Loucy (cell line): ENCODE measurements at regions not wholly inside any gene's neighbourhood (a gene's known extent, or its start where the extent isn't known, plus 50 kb on each side); places are given as distances from the start of the nearest gene placed in this dataset.
"Not testable (repeated sequence)": the region's sequence is repeated elsewhere in the genome, so short reads cannot be mapped to it uniquely, and the experiment has no call there.

Source experiments
- H2AFZ ChIP-seq: fragments of 200-600 bp; sonication (generic); 2 replicates; pipeline ENCODE4 v1.6.0; 2016; ENCODE audit warnings: antibody characterized with exemption, mild to moderate bottlenecking, low read length, moderate library complexity
- H3F3A ChIP-seq: fragments of 200-600 bp; 2 replicates; pipeline ENCODE4 v1.6.0; 2016; ENCODE audit warnings: antibody characterized with exemption, low read depth, mild to moderate bottlenecking
- H3K27me3 ChIP-seq: fragments of 200-600 bp; sonication (generic); 2 replicates; pipeline ENCODE4 v1.6.1; 2014; ENCODE audit warnings: low read length, mild to moderate bottlenecking; ENCODE audit not compliant: insufficient read depth, poor library complexity, severe bottlenecking
- H3K36me3 ChIP-seq: fragments of 200-600 bp; sonication (generic); 2 replicates; pipeline ENCODE4 v1.6.1; 2016; ENCODE audit warnings: low read length; ENCODE audit not compliant: insufficient read depth
- H3K4me1 ChIP-seq: fragments of 200-600 bp; sonication (generic); 2 replicates; pipeline ENCODE4 v1.5.1; 2014; ENCODE audit warnings: low read length, mild to moderate bottlenecking; ENCODE audit not compliant: insufficient read depth, poor library complexity, severe bottlenecking
- H3K4me2 ChIP-seq: fragments of 200-600 bp; sonication (generic); 2 replicates; pipeline ENCODE4 v1.6.0; 2014; ENCODE audit warnings: antibody characterized with exemption, low read length, low read depth, mild to moderate bottlenecking; ENCODE audit not compliant: poor library complexity, severe bottlenecking
- H3K4me3 ChIP-seq: fragments of 200-600 bp; sonication (generic); 2 replicates; pipeline ENCODE4 v1.5.1; 2014; ENCODE audit warnings: low read length, mild to moderate bottlenecking, mixed read lengths; ENCODE audit not compliant: poor library complexity, severe bottlenecking
- H3K79me2 ChIP-seq: fragments of 200-600 bp; sonication (generic); 2 replicates; pipeline ENCODE4 v1.6.1; 2014; ENCODE audit warnings: low read length; ENCODE audit not compliant: insufficient read depth
- H3K9ac ChIP-seq: fragments of 200-600 bp; sonication (generic); 2 replicates; pipeline ENCODE4 v1.6.0; 2014; ENCODE audit warnings: mild to moderate bottlenecking, low read depth, low read length, moderate library complexity; ENCODE audit not compliant: poor library complexity, severe bottlenecking
- H3K9me2 ChIP-seq: fragments of 200-600 bp; sonication (generic); replicated peaks from 2 replicates; pipeline ENCODE4 v1.6.1; 2016; ENCODE audit warnings: low read depth, low read length, mixed read lengths
- H3K9me3 ChIP-seq: fragments of 200-600 bp; sonication (generic); 2 replicates; pipeline ENCODE4 v1.6.1; 2014; ENCODE audit warnings: mild to moderate bottlenecking, antibody characterized with exemption, low read length, low read depth; ENCODE audit not compliant: insufficient read depth
- H4K20me1 ChIP-seq: fragments of 200-600 bp; sonication (generic); 2 replicates; pipeline ENCODE4 v1.6.0; 2014; ENCODE audit warnings: antibody characterized with exemption, low read length, mild to moderate bottlenecking; ENCODE audit not compliant: insufficient read depth, poor library complexity, severe bottlenecking
- EZH2phosphoT487 ChIP-seq: fragments of 200-600 bp; IDR thresholded peaks from 2 replicates; pipeline ENCODE4 v1.6.1; 2018; ENCODE audit warnings: antibody characterized with exemption, mild to moderate bottlenecking, moderate library complexity, borderline replicate concordance
- TF ChIP-seq, protein P1 (sequence below): fragments of 200-600 bp; sonication (generic); conservative IDR thresholded peaks from 2 replicates; pipeline ENCODE4 v1.5.1; 2014; ENCODE audit warnings: mild to moderate bottlenecking, antibody characterized with exemption, low read length

DNA sequence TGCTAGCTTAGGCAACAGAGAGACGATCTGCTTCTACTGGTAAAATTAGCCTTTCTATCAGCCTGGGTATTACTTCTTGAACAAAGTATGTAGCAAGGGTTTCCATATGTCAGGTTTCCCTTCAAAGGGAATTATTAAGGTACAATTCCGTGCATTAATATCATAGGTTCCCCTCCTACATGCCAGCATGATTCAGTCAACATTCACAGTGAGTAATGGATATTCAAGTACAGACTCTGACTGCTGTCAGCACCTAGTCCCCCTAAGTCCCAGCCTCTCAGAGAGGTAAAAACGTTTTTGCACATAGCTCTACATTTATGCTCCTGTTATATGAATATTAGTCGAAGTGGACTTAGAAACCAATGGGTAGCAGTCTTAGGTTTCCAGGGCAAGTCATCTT is 322.4 kb upstream of the CCNG1 start:
- no peak overlapping the region for H3K4me2 ChIP-seq
- H2AFZ ChIP-seq = no peak overlapping the region
- H3K9me2 ChIP-seq = no peaks in the 10 kb centered on the region
- H4K20me1 ChIP-seq = no peaks in the 10 kb centered on the region
- H3K36me3 ChIP-seq = no peaks in the 10 kb centered on the region
- H3F3A ChIP-seq = no peaks in the 10 kb centered on the region
- H3K9ac ChIP-seq = no peak overlapping the region
- H3K4me1 ChIP-seq = no peaks in the 10 kb centered on the region
- H3K9me3 ChIP-seq = no peaks in the 10 kb centered on the region
- no peaks in the 10 kb centered on the region for H3K79me2 ChIP-seq
- H3K27me3 ChIP-seq = no peaks in the 10 kb centered on the region
- TF ChIP-seq EZH2phosphoT487 = no peak
- TF ChIP-seq, protein P1, sequence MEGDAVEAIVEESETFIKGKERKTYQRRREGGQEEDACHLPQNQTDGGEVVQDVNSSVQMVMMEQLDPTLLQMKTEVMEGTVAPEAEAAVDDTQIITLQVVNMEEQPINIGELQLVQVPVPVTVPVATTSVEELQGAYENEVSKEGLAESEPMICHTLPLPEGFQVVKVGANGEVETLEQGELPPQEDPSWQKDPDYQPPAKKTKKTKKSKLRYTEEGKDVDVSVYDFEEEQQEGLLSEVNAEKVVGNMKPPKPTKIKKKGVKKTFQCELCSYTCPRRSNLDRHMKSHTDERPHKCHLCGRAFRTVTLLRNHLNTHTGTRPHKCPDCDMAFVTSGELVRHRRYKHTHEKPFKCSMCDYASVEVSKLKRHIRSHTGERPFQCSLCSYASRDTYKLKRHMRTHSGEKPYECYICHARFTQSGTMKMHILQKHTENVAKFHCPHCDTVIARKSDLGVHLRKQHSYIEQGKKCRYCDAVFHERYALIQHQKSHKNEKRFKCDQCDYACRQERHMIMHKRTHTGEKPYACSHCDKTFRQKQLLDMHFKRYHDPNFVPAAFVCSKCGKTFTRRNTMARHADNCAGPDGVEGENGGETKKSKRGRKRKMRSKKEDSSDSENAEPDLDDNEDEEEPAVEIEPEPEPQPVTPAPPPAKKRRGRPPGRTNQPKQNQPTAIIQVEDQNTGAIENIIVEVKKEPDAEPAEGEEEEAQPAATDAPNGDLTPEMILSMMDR = no peak
- no peak overlapping the region for H3K4me3 ChIP-seq

DNA sequence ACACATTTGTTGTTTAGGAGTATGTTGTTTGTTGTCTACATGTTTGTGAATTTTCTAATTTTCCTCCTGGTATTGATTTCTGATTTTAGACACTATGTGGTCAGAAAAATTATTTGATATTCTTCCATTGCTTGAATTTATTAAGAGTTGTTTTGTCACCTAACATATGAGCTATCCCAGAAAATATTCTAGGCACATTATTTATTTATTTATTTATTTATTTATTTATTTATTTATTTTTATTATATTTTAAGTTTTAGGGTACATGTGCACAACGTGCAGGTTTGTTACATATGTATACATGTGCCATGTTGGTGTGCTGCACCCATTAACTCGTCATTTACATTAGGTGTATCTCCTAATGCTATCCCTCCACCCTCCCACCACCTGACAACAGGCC is 320.8 kb upstream of the CCNG1 start:
- H3K4me2 ChIP-seq, H3K27me3 ChIP-seq, H4K20me1 ChIP-seq, H3K9me2 ChIP-seq, H3K4me1 ChIP-seq, H3K9ac ChIP-seq, H3K9me3 ChIP-seq, H3F3A ChIP-seq, H3K4me3 ChIP-seq, H3K79me2 ChIP-seq, H2AFZ ChIP-seq, H3K36me3 ChIP-seq: not testable (repeated sequence)

DNA sequence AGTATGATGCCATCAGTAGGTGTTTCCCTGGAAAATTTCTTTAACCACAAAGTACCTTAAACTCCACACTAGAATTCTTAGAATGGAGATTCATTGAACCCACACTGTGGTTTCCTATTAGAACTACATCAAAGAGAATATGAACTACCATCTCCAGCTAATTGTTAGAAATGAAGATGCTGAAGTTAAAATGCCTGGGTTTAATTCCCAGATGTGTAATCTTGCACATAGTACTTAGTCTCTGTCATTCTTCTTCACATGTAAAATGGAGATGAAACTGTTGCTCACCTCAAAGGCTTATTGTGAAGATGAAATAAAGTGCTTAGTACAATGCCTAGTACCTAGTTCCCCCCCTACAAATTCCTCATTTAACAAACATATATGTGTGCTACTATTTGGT is 303.3 kb upstream of the CCNG1 start:
- Histone ChIP-seq H3K4me1 (no peaks in the 10 kb centered on the region), H3K4me3 (no peak overlapping the region), H3K9me2 (no peaks in the 10 kb centered on the region), H3K9me3 (no peaks in the 10 kb centered on the region), H3K9ac (no peak overlapping the region), H2AFZ (no peak overlapping the region), H3K4me2 (no peak overlapping the region), H3K27me3 (no peaks in the 10 kb centered on the region), H3K36me3 (no peaks in the 10 kb centered on the region), H3F3A (no peaks in the 10 kb centered on the region), H4K20me1 (no peaks in the 10 kb centered on the region), H3K79me2 (no peaks in the 10 kb centered on the region)
- TF ChIP-seq, protein P1 = no peak
- no peak for TF ChIP-seq EZH2phosphoT487

DNA sequence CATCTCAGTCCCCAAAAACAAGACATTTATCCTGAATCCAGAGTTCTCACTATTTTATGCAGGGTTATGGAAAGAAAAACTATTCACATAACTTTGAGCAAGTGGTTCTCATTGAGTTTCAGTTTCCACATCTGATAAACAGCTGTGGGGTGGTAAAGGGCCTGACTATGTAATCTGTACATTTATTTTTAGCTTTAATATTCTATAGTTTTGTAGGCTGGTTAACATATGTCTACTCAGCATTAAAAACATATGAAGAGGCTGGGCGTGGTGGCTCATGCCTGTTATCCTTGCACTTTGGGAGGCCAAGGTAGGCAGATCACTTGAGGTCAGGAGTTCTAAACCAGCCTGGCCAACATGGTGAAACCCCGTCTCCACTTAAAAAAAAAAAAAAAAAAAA is 301.5 kb upstream of the CCNG1 start:
- no peak overlapping the region for H3K4me3 ChIP-seq
- H3K36me3 ChIP-seq = no peaks in the 10 kb centered on the region
- no peaks in the 10 kb centered on the region for H3K79me2 ChIP-seq
- H3F3A ChIP-seq = no peaks in the 10 kb centered on the region
- no peak overlapping the region for H2AFZ ChIP-seq
- H3K9ac ChIP-seq = no peak overlapping the region
- no peaks in the 10 kb centered on the region for H3K27me3 ChIP-seq
- H3K9me3 ChIP-seq = no peaks in the 10 kb centered on the region
- no peaks in the 10 kb centered on the region for H4K20me1 ChIP-seq
- no peaks in the 10 kb centered on the region for H3K4me1 ChIP-seq
- no peaks in the 10 kb centered on the region for H3K9me2 ChIP-seq
- TF ChIP-seq, protein P1 = no peak
- H3K4me2 ChIP-seq = no peak overlapping the region
